A549 (cell line): ENCODE measurements at regions not wholly inside any gene's neighbourhood (a gene's known extent, or its start where the extent isn't known, plus 50 kb on each side); places are given as distances from the start of the nearest gene placed in this dataset.

Experiments used
- ATAC-seq, 2 experiments: fragments of 200-7000 bp in 1 of 2; fragments of >200 bp in 1 of 2; cut with Nextera tagmentation in 1 of 2; cut with Tn5 transposase in 1 of 2; 3 replicates each; pipeline versions ENCODE4 v1.8.0 to v1.9.1; 2018 to 2020; ENCODE audit warnings: mild to moderate bottlenecking in 1 of 2, moderate library complexity in 1 of 2
- CTCF ChIA-PET: fragments of 300-600 bp; sonication (Branson Sonifier 250); formaldehyde crosslinking; extraction: SDS; loops from one replicate; lab custom pipeline; 2021; ENCODE audit warnings: antibody characterized with exemption, inconsistent platforms; lab: Yijun Ruan, JAX
- POLR2A ChIA-PET: fragments of 350-600 bp; formaldehyde crosslinking; extraction: SDS; loops from one replicate; lab custom pipeline; 2021; ENCODE audit warnings: antibody characterized with exemption, inconsistent platforms; lab: Yijun Ruan, JAX
- DNase-seq, 2 experiments: peaks; one replicate each; pipeline versions ENCODE4 v3.0.0 to v3.0.0-alpha.2; 2011 to 2016; ENCODE audit warnings: low read depth in 1 of 2, low spot score in 1 of 2
- FAIRE-seq: peaks from 2 replicates; lab custom pipeline; 2011; peaks lifted over from hg19 to GRCh38; lab: Jason Lieb, UNC
- H3K27ac ChIP-seq, 2 experiments: fragments of >200 bp; sonication (Bioruptor Twin); formaldehyde crosslinking; 3 replicates each; pipeline ENCODE4 v1.5.1; 2016 to 2017
- H3K4me1 ChIP-seq: fragments of >200 bp; sonication (Bioruptor Twin); formaldehyde crosslinking; 3 replicates; pipeline ENCODE4 v1.6.1; 2016
- H3K4me2 ChIP-seq: fragments of >200 bp; sonication (Bioruptor Twin); formaldehyde crosslinking; 3 replicates; pipeline ENCODE4 v1.6.1; 2016
- H3K4me3 ChIP-seq: fragments of >200 bp; sonication (Bioruptor Twin); formaldehyde crosslinking; 3 replicates; pipeline ENCODE4 v1.5.1; 2016
- H3K9me3 ChIP-seq: fragments of >200 bp; sonication (Bioruptor Twin); formaldehyde crosslinking; 3 replicates; pipeline ENCODE4 v1.6.1; 2016
- CBX2 ChIP-seq: fragments of 200-600 bp; sonication (generic); IDR thresholded peaks from 2 replicates; pipeline ENCODE4 v1.6.1; 2016; ENCODE audit warnings: low read depth, mild to moderate bottlenecking, borderline replicate concordance
- CHD2 ChIP-seq: fragments of 150-350 bp; IDR thresholded peaks from 2 replicates; pipeline ENCODE4 v1.6.1; 2014; ENCODE audit warnings: low read length; ENCODE audit not compliant: partially characterized antibody
- CHD4 ChIP-seq: fragments of 200-600 bp; sonication (generic); IDR thresholded peaks from 2 replicates; pipeline ENCODE4 v1.6.1; 2016; ENCODE audit warnings: antibody characterized with exemption, mild to moderate bottlenecking, borderline replicate concordance
- E2F6 ChIP-seq: IDR thresholded peaks from 2 replicates; pipeline ENCODE4 v1.6.1; 2012; ENCODE audit warnings: low read depth, borderline replicate concordance
- EHF ChIP-seq: fragments of 250-450 bp; sonication (Bioruptor Pico); IDR thresholded peaks from 2 replicates; pipeline ENCODE4 v1.5.0; 2020; ENCODE audit warnings: mild to moderate bottlenecking
- ESRRA ChIP-seq: fragments of 150-350 bp; IDR thresholded peaks from 2 replicates; pipeline ENCODE4 v1.6.1; 2014; ENCODE audit warnings: mild to moderate bottlenecking, low read length, borderline replicate concordance
- HDAC2 ChIP-seq: fragments of 200-600 bp; sonication (generic); IDR thresholded peaks from 2 replicates; pipeline ENCODE4 v1.6.1; 2016
- HEYL ChIP-seq: fragments of 250-450 bp; sonication (Bioruptor Pico); IDR thresholded peaks from 2 replicates; pipeline ENCODE4 v1.8.0; 2021; ENCODE audit warnings: mild to moderate bottlenecking, moderate library complexity
- HOXA7 ChIP-seq: fragments of 250-450 bp; sonication (Bioruptor Pico); IDR thresholded peaks from 2 replicates; pipeline ENCODE4 v1.5.0; 2020; ENCODE audit warnings: mild to moderate bottlenecking, moderate library complexity
- HOXB5 ChIP-seq: fragments of 250-450 bp; sonication (Bioruptor Pico); IDR thresholded peaks from 2 replicates; pipeline ENCODE4 v1.5.0; 2020; ENCODE audit warnings: mild to moderate bottlenecking, moderate library complexity
- JUN ChIP-seq, 2 experiments: fragments of >200 bp; sonication (Bioruptor Twin); formaldehyde crosslinking; IDR thresholded peaks; 2 replicates in 1 of 2; 3 replicates in 1 of 2; pipeline ENCODE4 v1.6.1; 2016 to 2017
- JUNB ChIP-seq: fragments of >200 bp; sonication (Bioruptor Twin); formaldehyde crosslinking; IDR thresholded peaks from 2 replicates; pipeline ENCODE4 v1.6.1; 2016
- KDM1A ChIP-seq: fragments of 200-600 bp; sonication (generic); IDR thresholded peaks from 2 replicates; pipeline ENCODE4 v1.6.1; 2016; ENCODE audit warnings: low read depth, mild to moderate bottlenecking
- MAX ChIP-seq: IDR thresholded peaks from 2 replicates; pipeline ENCODE4 v1.6.1; 2012
- MYC ChIP-seq: IDR thresholded peaks from 2 replicates; pipeline ENCODE4 v1.6.1; 2012; ENCODE audit warnings: mild to moderate bottlenecking, inconsistent platforms, low read length, improper control_type of control experiment, borderline replicate concordance
- NFE2L2 ChIP-seq: fragments of 150-350 bp; conservative IDR thresholded peaks from 2 replicates; pipeline ENCODE4 v1.6.1; 2014; ENCODE audit warnings: low read length
- PBX3 ChIP-seq: IDR thresholded peaks from 2 replicates; pipeline ENCODE4 v1.6.1; 2012
- RAD21 ChIP-seq, 2 experiments: fragments of >200 bp in 1 of 2; sonication (Bioruptor Twin) in 1 of 2; formaldehyde crosslinking in 1 of 2; IDR thresholded peaks in 1 of 2; conservative IDR thresholded peaks in 1 of 2; 2 replicates in 1 of 2; 3 replicates in 1 of 2; pipeline ENCODE4 v1.6.1; 2012 to 2018; ENCODE audit warnings: inconsistent platforms in 1 of 2
- RARB ChIP-seq: fragments of 250-450 bp; sonication (Bioruptor Pico); IDR thresholded peaks from 2 replicates; pipeline ENCODE4 v1.8.0; 2021; ENCODE audit warnings: mild to moderate bottlenecking, moderate library complexity
- RNF2 ChIP-seq: fragments of 200-600 bp; sonication (generic); IDR thresholded peaks from 2 replicates; pipeline ENCODE4 v1.6.1; 2016; ENCODE audit warnings: low read depth, mild to moderate bottlenecking, antibody characterized with exemption, moderate library complexity, borderline replicate concordance
- SREBF2 ChIP-seq: fragments of 450-650 bp; IDR thresholded peaks from 2 replicates; pipeline ENCODE4 v1.6.1; 2014; ENCODE audit warnings: mild to moderate bottlenecking, moderate library complexity
- TP53 ChIP-seq: fragments of 250-450 bp; sonication (Bioruptor Pico); IDR thresholded peaks from 2 replicates; pipeline ENCODE4 v1.5.0; 2021; ENCODE audit warnings: mild to moderate bottlenecking, moderate library complexity
- ZC3H11A ChIP-seq: fragments of 450-650 bp; IDR thresholded peaks from 2 replicates; pipeline ENCODE4 v1.6.1; 2014; ENCODE audit warnings: antibody characterized with exemption, mild to moderate bottlenecking
- ZFP36 ChIP-seq: fragments of 450-650 bp; IDR thresholded peaks from 2 replicates; pipeline ENCODE4 v1.6.1; 2014; ENCODE audit warnings: borderline replicate concordance; ENCODE audit not compliant: partially characterized antibody
- ZNF302 ChIP-seq: fragments of 250-450 bp; sonication (Bioruptor Pico); IDR thresholded peaks from 2 replicates; pipeline ENCODE4 v1.9.0; 2021; ENCODE audit warnings: inconsistent platforms, mild to moderate bottlenecking, moderate library complexity
- WGBS: methylation state at CpG from one replicate; pipeline ENCODE4 v1.1.6; 2017; ENCODE audit errors: missing lambda C conversion rate; 5-methylcytosine and 5-hydroxymethylcytosine counted together

GRCh38 chr2:217177720-217178119 is 317.9 kb upstream of the TNP1 start:
- Histone ChIP-seq H3K4me1 (no peaks in the 10 kb centered on the region), H3K9me3 (peaks cover 5% of the 10 kb centered on the region; the same call in 1 of the 3 replicates), H3K27ac (no peak overlapping the region), H3K4me2 (no peak overlapping the region), H3K4me3 (no peak overlapping the region)
- ChIA-PET CTCF (no interaction called here), POLR2A (no interaction called here)
- TF ChIP-seq HEYL (CRISPR knock-in tag) = no peak
- TF ChIP-seq E2F6 = no peak
- no peak for TF ChIP-seq HOXB5 (CRISPR knock-in tag)
- TF ChIP-seq KDM1A = no peak
- TF ChIP-seq ZNF302 (CRISPR knock-in tag) = no peak
- TF ChIP-seq MAX = no peak
- TF ChIP-seq RNF2 = no peak
- TF ChIP-seq ESRRA = no peak
- no peak for TF ChIP-seq MYC
- no peak for TF ChIP-seq CHD2
- no peak for TF ChIP-seq JUNB
- TF ChIP-seq SREBF2 = no peak
- TF ChIP-seq RARB (CRISPR knock-in tag) = no peak
- no peak for TF ChIP-seq RAD21 (conservative IDR thresholded peaks at IDR 0.05 in 1 of 2, IDR thresholded peaks at IDR 0.05 in 1 of 2)
- no peak for TF ChIP-seq ZC3H11A
- no peak for TF ChIP-seq TP53
- TF ChIP-seq PBX3 = no peak
- no peak for FAIRE-seq
- ATAC-seq = no peak
- DNase-seq = no peak

- no peak for TF ChIP-seq KDM1A
- TF ChIP-seq HOXA7 = no peak
- no peak for TF ChIP-seq EHF
- TF ChIP-seq ESRRA = no peak
- no peak for TF ChIP-seq NFE2L2
- no peak for TF ChIP-seq JUN (IDR thresholded peaks at IDR 0.05)
- POLR2A ChIA-PET = no interaction called here
- ATAC-seq (no peak), DNase-seq (no peak), FAIRE-seq (no peak)
- CTCF ChIA-PET = interaction anchor here (1.0 kb wide), 1 partner anchor 30 kb away, joined by 3 read pairs; no protein-coding TSS in a partner anchor
- Histone ChIP-seq H3K4me1 (no peaks in the 10 kb centered on the region), H3K4me2 (no peak overlapping the region), H3K27ac (no peak overlapping the region), H3K4me3 (no peak overlapping the region), H3K9me3 (peaks cover 5% of the 10 kb centered on the region; the same call in 1 of the 3 replicates)
Measured at GRCh38 chr2:217171874-217172273, 312.0 kb upstream of the TNP1 start.

- no peak for ATAC-seq
- no peak overlapping the region for H3K4me2 ChIP-seq
- H3K9me3 ChIP-seq = no peaks in the 10 kb centered on the region
- ChIA-PET POLR2A (no interaction called here), CTCF (no interaction called here)
- DNase-seq = no peak
- no peak for FAIRE-seq
- no peak for TF ChIP-seq ZC3H11A
- WGBS = 21% methylated on average over 1 of the region's 1 CpG
- H3K4me1 ChIP-seq = no peaks in the 10 kb centered on the region
- H3K4me3 ChIP-seq = no peak overlapping the region
- H3K27ac ChIP-seq = no peak overlapping the region
Measured at GRCh38 chr2:217168496-217168895, 308.6 kb upstream of the TNP1 start.

GRCh38 chr2:217167531-217167930 is 307.7 kb upstream of the TNP1 start:
- Histone ChIP-seq H3K27ac (no peak overlapping the region), H3K9me3 (no peaks in the 10 kb centered on the region), H3K4me3 (no peak overlapping the region), H3K4me2 (no peak overlapping the region), H3K4me1 (no peaks in the 10 kb centered on the region)
- TF ChIP-seq CHD4 = no peak
- TF ChIP-seq ZFP36 = no peak
- no peak for TF ChIP-seq E2F6
- no peak for TF ChIP-seq HDAC2
- TF ChIP-seq CBX2 = no peak
- POLR2A ChIA-PET = no interaction called here
- DNase-seq = no peak
- FAIRE-seq = no peak
- ATAC-seq = no peak
- CTCF ChIA-PET = interaction anchor here (0.6 kb wide), 1 partner anchor 436 kb away, joined by 6 read pairs; no protein-coding TSS in a partner anchor
